NCI-H2107 (cell line): ENCODE measurements at regions not wholly inside any gene's neighbourhood (a gene's known extent, or its start where the extent isn't known, plus 50 kb on each side); places are given as distances from the start of the nearest gene placed in this dataset.

Experiments used
- DNase-seq: peaks from one replicate; lab custom pipeline; 2025; lab: John Stamatoyannopoulos, UW

DNA sequence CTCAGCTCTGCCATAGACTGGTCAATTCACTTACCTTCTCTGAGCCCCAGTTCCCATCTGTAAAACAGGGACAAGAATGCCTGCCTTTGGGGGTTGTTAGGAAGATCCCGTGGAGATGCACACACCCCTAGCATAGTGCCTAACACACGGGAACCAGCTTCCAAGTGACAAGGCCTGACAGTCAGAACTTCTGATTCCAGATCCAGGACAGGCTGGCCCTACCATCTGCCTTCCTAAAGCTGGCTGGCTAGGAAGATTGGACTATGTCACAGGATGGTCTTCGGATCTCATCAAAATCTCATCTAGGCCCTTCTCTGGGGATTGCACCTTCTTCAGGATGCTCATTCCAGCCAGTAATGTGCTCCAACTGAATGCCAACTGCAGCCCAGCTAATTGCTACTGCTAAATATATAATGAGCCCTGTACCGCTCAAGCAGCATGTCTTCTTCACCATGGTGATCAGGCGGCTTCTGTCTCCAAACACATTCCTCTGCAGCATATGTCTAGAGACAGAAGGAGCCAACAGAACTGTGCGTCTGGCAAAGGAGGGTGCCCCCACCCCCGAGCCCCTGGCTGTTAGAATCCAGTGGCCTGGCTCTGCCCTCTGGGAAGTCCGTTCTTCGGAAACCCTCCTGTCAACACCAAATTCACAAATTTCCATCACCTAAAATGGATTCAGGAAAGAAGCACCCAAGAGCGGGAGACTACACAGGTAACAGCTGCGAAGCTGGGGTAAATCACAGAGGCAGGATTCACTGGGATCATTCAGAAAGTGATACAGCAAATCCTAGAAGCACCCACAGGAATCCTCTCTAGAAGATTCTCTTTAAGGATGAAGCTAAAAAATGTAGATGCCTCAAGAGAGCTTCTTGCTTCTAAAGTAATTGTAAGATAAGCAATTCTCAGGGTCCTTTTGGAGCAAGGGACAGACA, 142.1 kb upstream of the EEPD1 start:
- no peak for DNase-seq

DNA sequence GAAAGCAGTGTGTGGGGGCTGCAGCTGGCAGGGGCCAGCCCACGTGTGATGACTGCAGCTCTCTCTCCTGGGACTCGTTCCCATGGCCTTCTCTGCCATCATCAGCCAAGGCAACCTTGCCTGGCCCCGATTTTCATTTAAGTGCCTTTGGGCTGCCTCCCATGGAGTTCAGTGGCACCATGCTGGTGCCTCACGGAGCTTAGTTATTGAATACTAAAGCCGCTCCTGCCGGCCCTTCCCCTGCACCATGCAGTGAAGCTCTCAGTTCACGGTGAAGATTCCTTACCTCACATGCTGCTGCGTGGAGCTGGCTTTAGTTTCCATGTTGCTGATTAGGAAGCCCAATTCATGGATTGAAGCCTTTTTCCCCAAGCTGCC, 141.5 kb upstream of the EEPD1 start:
- DNase-seq, result no peak

DNA sequence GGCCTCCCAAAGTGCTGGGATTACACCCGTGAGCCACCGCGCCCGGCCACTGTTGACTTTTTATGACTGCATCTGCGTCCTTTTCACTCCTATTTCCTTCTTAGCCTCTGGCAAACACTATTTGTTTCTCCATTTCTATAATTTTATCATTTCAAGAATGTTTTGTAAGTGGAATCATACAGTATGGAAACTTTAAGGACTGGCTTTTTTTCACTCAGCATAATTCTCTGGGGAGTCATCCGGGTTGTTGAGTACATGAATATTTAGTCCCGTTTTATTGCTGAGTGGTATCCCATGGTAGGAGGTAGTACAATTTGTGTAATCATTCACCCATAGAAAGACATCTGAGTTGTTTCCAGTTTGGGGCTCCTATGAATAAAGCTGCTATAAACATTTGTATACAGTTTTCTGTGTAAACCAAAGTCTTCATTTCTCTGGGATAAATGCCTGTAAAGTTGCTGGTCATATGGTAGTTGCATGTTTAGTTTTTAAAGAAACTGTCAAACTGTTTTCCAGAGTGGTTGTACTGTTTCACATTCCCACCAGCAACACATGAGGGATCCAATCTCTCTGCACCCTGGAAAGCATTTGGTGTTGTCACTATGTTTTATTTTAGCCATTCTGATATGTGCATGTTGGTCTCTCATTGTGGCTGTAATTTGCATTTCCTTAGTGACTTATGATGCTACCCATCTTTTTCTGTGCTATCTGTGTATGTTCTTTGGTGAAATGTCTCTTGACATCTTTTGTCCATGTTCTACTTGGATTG, 139.6 kb upstream of the EEPD1 start:
- DNase-seq, result no peak

DNA sequence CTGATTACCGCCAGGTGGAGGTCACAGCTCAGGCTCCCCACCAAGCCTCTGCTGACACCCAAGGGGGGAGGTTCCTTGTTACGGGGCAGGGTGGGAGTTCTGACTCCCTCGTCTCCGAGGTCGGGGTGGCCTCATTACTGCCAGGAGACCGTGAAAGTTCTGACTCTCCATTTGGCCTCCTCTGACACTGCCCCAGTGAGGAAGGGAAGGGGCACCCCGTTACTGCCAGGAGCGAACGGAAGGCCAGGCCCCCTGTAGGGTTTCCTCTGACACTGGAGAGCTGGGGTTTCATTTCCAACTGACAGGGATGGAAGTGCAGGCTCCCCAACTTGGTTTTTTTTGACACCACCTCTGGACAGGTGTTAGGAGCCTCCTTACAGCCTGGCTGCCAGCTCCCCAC, 138.1 kb upstream of the EEPD1 start:
- no peak for DNase-seq

DNA sequence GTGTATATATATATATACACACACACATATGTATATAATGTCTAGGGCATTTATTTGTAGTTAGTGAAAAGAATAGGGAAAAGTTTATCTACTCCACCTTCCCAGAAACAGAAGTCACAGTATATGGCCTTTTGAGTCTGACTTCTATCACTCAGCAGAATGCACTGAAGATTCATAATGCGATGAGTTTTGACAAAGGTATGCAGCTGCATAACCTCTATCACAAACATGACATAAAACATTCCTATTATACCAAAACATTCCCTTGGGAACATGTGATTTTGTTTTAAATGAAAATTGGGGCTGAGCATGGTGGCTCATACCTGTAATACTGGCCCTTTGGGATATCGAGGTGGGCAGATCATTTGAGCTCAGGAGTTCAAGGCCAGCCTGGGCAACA, 137.3 kb upstream of the EEPD1 start:
- no peak for DNase-seq

DNA sequence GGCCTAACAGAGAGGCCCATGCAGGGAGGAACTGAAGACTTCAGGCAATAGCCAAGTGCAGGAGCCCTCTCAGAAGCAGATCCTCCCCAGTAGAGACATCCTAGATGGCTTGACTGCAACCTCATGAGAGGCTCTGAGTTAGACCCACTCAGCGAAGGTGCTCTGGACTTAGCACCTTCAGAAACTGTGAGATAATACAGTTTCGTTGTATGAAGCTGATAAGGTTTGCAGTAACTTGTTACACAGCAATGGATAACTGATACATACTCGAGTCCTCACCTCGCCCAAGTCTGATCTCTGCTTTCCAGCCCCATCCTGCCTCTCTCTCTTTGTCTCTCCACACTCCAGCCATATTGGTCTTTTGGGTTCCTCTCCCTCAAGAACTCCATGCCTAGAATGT, 136.4 kb upstream of the EEPD1 start:
- no peak for DNase-seq

DNA sequence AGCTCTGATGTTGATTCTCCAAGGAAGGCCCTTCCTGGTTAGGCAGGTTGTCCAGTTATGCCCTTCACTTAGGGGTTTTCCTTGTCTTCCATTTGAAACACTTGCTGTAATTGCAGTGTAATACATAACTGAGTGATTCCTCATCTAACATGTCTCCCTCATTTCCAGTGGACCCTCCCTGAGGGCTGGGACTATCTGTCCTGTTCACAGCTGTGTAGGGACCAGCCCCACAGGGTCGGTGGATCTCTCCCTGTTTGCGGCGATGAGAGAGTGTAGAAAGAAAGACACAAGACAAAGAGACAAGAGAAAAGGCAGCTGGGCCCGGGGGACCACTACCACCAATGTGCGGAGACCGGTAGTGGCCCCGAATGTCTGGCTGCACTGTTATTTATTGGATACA, 135.9 kb upstream of the EEPD1 start:
- DNase-seq, result no peak

DNA sequence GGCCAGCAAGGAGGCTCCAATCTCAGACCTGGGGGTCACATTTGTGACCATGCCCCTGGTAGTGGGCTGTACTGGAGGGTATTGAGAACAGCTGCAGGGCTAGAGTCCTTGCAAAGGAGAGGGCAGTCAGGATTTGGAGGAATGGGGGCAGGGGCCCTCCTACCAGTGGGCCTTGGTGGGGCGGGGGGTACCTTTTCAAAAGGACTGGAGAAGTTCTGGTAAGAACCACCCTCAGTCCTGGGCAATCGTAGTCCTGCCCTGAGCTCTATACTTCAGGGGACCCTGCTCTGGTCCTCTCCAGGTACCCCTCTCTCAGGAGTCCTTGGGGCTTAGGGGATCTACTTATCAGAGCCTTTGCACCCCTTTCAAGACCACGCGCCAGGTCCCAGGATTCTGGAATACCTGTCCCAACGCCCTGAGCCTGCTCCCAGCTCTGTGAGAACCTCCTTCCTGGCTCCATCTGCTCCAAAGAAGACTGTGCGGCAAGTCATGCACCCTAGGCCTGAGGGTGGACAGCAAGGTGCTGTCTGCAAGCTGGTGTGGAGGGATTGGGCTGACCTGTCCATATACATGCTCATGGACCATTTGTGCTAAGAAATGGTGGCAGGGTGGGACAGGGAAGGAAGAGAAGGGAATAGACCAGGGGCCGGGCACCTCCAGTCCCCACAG, 134.1 kb upstream of the EEPD1 start:
- no peak for DNase-seq

DNA sequence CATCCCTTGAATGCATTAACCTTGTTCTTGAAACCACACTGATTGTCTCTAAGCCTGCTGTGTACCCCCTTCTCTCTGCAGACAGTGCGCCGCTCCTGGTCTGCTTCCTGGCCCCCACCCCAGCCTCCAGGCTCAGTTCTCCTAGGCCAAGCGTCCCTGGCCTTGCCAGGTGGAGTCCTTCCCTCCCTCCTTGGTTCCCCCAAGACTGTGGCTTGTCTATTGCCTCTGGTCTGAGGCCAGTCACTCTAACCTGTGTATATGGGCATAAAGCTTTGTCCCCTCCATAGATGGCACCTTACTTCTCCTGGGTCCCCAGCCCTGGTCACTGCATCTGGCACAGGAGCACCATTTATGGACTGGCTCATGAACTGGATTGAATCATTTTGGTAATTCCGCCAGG, 133.5 kb upstream of the EEPD1 start:
- DNase-seq, result no peak

DNA sequence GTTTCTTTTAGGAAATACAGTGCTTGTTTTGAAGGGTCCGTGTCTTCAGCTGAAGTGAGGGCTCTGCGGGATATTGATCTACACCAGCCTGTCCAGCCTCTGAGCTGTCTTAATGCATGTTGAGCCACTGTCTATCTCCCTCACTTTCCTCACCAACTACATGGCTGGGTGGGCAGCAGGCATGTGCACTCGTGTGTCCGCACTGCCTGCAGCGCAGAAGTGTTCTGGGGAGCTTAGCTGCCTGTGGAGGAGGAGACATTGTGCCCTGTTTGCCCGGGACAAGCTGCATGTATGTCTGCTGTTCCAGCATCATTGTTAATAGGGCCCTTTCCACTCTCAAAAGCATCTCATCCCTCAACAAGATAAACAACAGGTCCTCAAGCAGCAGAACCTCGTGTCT, 133.1 kb upstream of the EEPD1 start:
- DNase-seq, result no peak

DNA sequence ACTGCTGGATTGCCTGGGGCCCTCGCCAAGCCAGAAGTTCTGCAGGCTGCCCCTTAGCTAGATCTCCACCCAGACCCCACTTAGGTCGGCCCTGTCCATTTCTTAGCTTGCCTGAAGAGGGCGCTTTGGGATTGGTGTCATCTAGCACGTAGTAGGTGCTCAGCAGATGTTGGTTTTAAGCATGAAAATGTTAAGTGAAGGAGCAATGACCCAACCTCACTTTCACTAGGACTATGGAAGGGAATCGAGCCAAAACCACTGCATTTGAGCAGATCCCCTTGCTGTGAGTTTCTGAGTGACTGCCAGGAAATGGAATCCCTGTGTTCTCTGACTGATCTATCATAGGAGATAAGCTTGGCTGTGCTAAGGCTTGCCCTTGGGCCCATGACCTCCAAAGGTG, 131.7 kb upstream of the EEPD1 start:
- DNase-seq, result no peak

DNA sequence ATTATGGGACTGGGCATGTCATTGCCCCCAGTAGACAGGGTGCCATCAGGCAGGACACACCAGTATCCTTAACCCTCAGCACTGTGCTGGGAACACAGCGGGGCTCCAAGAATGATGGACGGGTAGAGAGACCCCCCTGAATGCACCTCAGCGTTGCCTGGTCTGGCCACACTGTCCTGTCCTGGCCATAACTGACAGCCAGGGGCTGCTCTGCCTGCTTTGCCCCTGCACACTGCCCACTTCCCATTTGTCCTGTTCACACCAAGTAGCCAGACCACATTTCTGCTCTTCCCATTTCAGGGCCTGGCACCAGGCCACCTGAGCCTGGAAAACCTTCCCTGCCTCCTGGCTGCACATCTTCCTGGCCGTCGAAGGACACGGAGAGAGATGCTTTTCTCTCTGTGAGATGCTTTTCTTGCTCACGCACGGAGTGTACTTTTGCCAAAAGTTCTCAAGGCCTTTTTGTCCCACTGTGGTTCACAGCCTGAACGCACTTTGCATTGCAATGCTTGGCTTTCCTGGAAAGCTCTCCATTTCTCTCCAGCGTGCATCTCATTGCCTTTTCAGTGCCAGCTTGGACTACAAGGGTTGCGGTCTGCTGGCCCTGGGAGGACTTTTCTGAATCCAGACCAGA, 131.0 kb upstream of the EEPD1 start:
- no peak for DNase-seq

DNA sequence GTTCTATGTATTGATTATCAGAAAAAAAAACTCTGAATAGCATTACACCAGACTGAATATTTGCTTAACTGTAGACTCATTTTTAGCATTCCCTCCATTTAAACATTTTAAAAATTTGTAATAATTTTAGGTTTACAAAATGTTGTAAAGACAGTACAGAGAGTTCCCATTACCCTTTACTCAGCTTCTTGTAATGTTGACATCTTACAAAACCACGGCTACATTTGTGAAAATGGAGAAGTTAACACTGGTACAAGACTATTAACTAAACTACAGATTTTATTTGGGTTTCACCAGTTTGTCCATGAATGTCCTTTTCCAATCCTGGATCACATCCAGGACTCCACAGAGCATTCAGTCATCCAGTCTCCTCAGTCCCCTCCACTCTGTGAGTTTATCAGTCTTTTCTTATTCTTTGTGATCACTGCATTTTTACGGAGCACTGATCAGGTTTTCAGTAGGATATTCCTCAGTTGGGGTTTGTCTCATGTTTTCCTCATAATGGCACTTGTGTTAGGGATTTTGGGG, 130.0 kb upstream of the EEPD1 start:
- DNase-seq, result no peak

DNA sequence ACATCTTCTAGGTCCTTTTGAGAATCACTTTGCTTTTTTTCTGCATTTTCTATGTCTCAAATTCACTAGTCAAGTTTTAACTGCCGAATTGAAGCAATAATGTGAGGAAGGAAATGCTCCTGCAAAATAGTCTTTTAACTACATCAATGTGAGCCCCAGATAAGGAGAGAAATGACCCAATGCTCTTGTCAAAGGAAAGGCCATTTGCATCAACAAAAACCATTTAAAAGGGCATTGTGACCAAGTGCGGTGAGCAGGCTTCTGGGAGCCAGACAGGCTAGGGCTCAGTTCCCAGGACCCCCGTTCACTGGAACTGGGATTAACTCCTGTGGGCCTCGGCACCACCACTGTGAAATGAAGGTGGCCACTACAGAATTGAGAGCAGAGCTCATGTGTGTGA, 127.9 kb upstream of the EEPD1 start:
- DNase-seq, result no peak

DNA sequence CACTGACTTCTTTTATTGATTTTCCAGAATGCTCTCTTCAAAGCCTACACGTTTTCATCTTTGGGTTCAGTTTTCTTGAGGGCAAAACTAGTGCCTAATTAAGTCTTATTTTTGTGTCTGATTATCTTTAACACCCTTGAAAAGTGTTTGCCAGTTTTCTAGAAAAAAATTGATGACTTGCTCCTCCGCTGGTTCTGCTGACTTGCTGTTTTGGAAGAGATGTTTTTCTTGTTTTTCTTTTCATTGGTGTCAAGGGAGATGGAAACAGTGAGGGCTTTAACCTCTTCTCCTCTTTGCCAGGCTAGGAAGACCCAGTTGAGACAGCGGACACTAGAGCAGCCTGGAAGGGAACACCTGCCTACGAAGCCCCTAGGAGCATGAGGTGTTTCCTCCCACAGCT, 123.7 kb upstream of the EEPD1 start:
- no peak for DNase-seq

DNA sequence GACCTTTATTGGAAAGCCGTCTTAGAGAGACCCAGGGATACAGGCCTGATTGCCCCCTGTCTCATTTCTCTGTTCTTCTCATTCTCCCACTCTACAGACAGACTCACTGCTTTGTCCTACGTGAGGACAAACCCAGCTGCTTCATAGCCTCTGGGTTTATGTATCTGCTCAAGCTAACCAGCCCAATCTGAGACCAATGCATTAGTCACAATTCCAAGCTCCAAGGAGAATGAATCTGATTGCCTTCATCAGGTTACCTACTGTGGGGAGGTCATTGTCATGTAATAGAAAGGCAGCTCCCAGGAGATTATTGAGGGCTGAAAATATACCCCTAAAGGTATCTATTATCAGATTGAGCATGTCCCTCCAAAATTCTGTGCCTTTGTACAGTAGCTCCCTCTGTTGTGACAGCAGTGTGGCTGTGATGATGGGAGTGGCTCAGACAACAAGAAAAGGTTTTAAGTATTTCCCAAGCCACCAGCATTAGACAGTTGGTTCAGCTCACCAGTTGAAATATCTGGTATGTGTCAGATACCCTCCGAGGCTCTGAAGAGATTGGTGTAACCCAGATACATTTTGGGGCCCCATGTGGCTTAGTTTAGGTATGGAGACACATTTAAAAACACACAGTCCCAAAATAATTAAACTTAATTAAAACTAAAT, 123.1 kb upstream of the EEPD1 start:
- DNase-seq, result no peak

DNA sequence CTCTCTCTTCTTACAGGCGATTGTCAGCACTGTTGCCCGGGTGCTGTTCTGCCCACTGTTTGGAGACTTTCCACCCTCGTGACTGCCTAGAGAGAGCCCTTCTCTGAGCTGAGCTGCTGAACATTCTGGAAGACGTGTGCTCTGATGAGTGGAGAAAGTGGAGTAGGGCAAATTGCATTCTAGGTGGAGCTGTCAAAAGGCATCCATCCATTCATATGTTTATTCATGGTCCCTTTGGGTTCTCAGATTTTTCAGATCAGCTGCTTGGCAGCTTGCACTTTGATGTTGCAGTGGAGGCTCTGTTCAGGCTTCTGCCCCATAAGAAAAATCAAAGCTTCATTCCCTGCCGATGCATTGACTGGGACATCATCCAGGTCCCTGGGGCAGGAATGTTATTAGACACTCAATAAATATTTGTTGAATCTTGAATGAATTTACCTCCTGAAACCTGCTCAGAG, 120.7 kb upstream of the EEPD1 start:
- no peak for DNase-seq

DNA sequence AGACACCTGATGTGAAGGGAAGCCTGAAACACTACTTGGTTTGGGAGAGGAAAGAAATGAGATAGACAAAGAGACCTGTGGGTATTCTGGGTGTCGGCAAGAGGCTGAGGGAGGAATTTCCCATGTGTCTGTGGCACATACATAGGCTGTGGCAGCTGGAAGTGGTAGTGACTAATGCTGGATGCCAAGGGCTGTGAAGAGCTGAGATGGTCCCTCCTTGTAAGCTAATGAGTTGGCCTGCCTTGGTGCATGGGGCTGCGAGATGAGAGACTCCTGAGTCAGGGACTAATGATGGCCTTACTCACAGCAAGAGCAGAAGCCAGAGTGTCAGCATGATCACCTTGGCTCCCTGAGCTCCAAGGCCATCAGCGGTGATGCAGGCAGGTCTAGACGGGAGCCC, 119.0 kb upstream of the EEPD1 start:
- no peak for DNase-seq

DNA sequence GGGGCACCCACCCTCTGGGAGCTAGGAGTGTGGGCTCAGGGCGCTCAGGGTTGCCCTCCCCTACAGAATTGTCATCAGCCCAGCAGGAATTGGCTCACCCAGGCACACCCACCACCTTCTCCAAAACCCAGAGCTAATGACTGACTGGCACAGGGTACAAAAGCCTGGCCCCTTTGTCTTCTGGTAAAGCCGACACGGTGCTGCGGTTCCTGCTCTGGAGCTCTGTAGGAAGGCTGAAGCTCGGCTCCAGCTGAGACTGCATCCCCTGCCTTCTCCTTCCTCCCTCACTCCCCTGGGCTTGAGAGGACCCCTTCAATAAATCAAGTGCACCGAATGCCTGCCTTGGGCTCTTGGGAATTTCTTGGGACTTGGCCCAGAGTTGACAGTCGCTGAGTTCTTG, 117.9 kb upstream of the EEPD1 start:
- DNase-seq, result no peak

DNA sequence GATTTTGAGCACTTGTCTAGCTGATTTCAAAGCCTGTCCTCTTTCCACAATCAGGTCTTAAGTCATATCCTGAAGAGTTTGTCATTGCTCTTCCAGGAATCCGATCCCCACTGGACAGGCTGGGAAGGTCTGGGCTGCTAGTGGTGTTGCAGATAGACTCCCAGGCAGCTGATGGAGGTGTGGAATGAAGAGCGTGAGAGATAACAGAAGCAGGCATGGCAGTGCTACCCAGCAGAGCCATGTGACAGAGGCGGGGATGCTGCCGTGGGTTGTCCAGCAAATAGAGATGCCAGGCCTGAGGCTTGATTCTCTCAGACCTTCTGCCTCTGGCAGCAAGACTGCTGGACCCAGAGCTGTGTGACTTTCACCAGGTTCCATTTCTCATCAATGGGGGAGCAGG, 116.5 kb upstream of the EEPD1 start:
- no peak for DNase-seq

DNA sequence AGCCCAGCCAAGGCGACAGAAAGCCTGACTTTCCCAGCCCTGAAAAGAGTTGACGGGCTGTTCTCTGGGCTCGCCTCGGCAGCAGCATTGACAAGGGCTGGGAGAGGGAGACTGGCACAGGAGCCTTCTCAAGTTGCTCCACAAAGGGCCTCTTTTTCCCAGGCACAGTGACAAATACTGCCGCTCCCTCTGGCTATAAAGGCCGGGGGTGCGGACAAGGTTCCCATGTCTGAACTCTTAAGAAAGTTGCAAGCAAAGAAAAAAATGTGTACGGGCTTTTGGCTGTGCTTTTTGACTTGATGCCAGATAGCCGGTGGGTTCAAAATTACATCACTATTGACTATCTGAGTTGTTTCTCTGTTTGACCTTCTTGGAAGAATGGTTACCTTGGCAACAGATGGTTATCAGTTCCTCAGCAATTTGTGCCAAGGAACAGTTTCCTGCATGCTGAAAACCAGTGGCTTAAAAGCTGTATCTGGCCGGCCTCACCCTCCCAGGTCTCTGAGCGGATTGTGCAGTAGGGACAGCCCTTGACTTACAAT, 115.9 kb upstream of the EEPD1 start:
- DNase-seq, result no peak
